ENCODE measurements at regions not wholly inside any gene's neighbourhood (a gene's known extent, or its start where the extent isn't known, plus 50 kb on each side); places are given as distances from the start of the nearest gene placed in this dataset.

- no peak for TF ChIP-seq CTCF (IDR thresholded peaks at IDR 0.05; ENCODE audit: low read depth, low read length, missing control alignments)
- no peaks in the 10 kb centered on the region for H3K36me3 ChIP-seq (replicated peaks)
- H3K27me3 ChIP-seq (replicated peaks), result no peaks in the 10 kb centered on the region
- DNase-seq, result no peak
- H3K27ac ChIP-seq, result no peak overlapping the region
- in situ Hi-C loops (cut with HindIII; ENCODE audit: low pct_ligation_motif_present, low sequenced_read_pairs), result no loop called here
- H3K4me3 ChIP-seq (ENCODE audit: low read depth, low read length), result no peak overlapping the region
Measured at GRCh38 chr14:42683707-42684106, 1077.0 kb downstream of the LRFN5 start.

- Histone ChIP-seq H3K4me3 (ENCODE audit: low read depth, low read length) (no peak overlapping the region), H3K27me3 (replicated peaks) (no peaks in the 10 kb centered on the region), H3K27ac (no peak overlapping the region), H3K36me3 (replicated peaks) (no peaks in the 10 kb centered on the region)
- TF ChIP-seq CTCF (IDR thresholded peaks at IDR 0.05; ENCODE audit: low read depth, low read length, missing control alignments), result no peak
- in situ Hi-C loops (cut with HindIII; ENCODE audit: low pct_ligation_motif_present, low sequenced_read_pairs), result no loop called here
- DNase-seq, result no peak
Measured at GRCh38 chr14:42676636-42677035, 1070.0 kb downstream of the LRFN5 start.

- Histone ChIP-seq H3K36me3 (replicated peaks) (no peaks in the 10 kb centered on the region), H3K27me3 (replicated peaks) (no peaks in the 10 kb centered on the region)
Measured at GRCh38 chr14:42673963-42674362, 1067.3 kb downstream of the LRFN5 start.

GRCh38 chr14:42671636-42672035 is 1065.0 kb downstream of the LRFN5 start:
- H3K36me3 ChIP-seq (replicated peaks), result no peaks in the 10 kb centered on the region
- no peak overlapping the region for H3K4me3 ChIP-seq (ENCODE audit: low read depth, low read length)
- H3K27ac ChIP-seq, result no peak overlapping the region
- in situ Hi-C loops (cut with HindIII; ENCODE audit: low pct_ligation_motif_present, low sequenced_read_pairs), result no loop called here
- no peak for DNase-seq
- no peak for TF ChIP-seq CTCF (IDR thresholded peaks at IDR 0.05; ENCODE audit: low read depth, low read length, missing control alignments)
- no peaks in the 10 kb centered on the region for H3K27me3 ChIP-seq (replicated peaks)

More at GRCh38 chr14:42673963-42674362, 1067.3 kb downstream of the LRFN5 start:
- Histone ChIP-seq H3K4me3 (ENCODE audit: low read depth, low read length) (no peak overlapping the region), H3K27ac (no peak overlapping the region)
- DNase-seq, result no peak
- TF ChIP-seq CTCF (IDR thresholded peaks at IDR 0.05; ENCODE audit: low read depth, low read length, missing control alignments), result no peak
- in situ Hi-C loops (cut with HindIII; ENCODE audit: low pct_ligation_motif_present, low sequenced_read_pairs), result no loop called here

- no peak for DNase-seq
- H3K4me3 ChIP-seq (ENCODE audit: low read depth, low read length), result no peak overlapping the region
- H3K36me3 ChIP-seq (replicated peaks), result no peaks in the 10 kb centered on the region
- TF ChIP-seq CTCF (IDR thresholded peaks at IDR 0.05; ENCODE audit: low read depth, low read length, missing control alignments), result no peak
- in situ Hi-C loops (cut with HindIII; ENCODE audit: low pct_ligation_motif_present, low sequenced_read_pairs), result no loop called here
- no peaks in the 10 kb centered on the region for H3K27me3 ChIP-seq (replicated peaks)
- no peak overlapping the region for H3K27ac ChIP-seq
Measured at GRCh38 chr14:42665083-42665482, 1058.4 kb downstream of the LRFN5 start.

- H3K27me3 ChIP-seq (replicated peaks), result no peaks in the 10 kb centered on the region
- no peak for TF ChIP-seq CTCF (IDR thresholded peaks at IDR 0.05; ENCODE audit: low read depth, low read length, missing control alignments)
- in situ Hi-C loops (cut with HindIII; ENCODE audit: low pct_ligation_motif_present, low sequenced_read_pairs), result no loop called here
- DNase-seq, result no peak
- no peak overlapping the region for H3K27ac ChIP-seq
- H3K4me3 ChIP-seq (ENCODE audit: low read depth, low read length), result no peak overlapping the region
- no peaks in the 10 kb centered on the region for H3K36me3 ChIP-seq (replicated peaks)
Measured at GRCh38 chr14:42664190-42664589, 1057.5 kb downstream of the LRFN5 start.
